Activated naive CD4-positive, alpha-beta T cell treated with anti-CD3 and anti-CD28 coated beads for 36 hours (primary cell): ENCODE measurements at regions not wholly inside any gene's neighbourhood (a gene's known extent, or its start where the extent isn't known, plus 50 kb on each side); places are given as distances from the start of the nearest gene placed in this dataset.

Source experiments
- CTCF ChIA-PET: fragments of 350-600 bp; sonication (Branson Sonifier 250); formaldehyde crosslinking; loops from one replicate; lab custom pipeline; 2021; ENCODE audit warnings: antibody characterized with exemption; lab: Charles Lee
- DNase-seq: peaks from one replicate; pipeline ENCODE4 v3.0.0-alpha.2; 2020
- H3K27ac Mint-ChIP-seq: one replicate; pipeline ENCODE4 v1.8.0; 2021; ENCODE audit warnings: mild to moderate bottlenecking, mixed read lengths
- H3K27me3 Mint-ChIP-seq: one replicate; pipeline ENCODE4 v1.8.0; 2021; ENCODE audit warnings: low read depth, mixed read lengths
- H3K36me3 Mint-ChIP-seq: one replicate; pipeline ENCODE4 v1.8.0; 2021; ENCODE audit warnings: low read depth, mixed read lengths
- H3K4me1 Mint-ChIP-seq: one replicate; pipeline ENCODE4 v1.8.0; 2021; ENCODE audit warnings: low read depth, mixed read lengths
- H3K4me3 Mint-ChIP-seq: one replicate; pipeline ENCODE4 v1.8.0; 2021; ENCODE audit warnings: mild to moderate bottlenecking, moderate library complexity, mixed read lengths
- H3K9me3 Mint-ChIP-seq: one replicate; pipeline ENCODE4 v1.8.0; 2021; ENCODE audit warnings: mixed read lengths
- intact Hi-C: fragments of 100-400 bp; cut with micrococcal nuclease; formaldehyde crosslinking; loops from one replicate; pipeline ENCODE4 v1.15.1; 2023

GRCh38 chr13:111521030-111521429, 200.6 kb downstream of the TEX29 start:
- CTCF ChIA-PET: no interaction called here
- DNase-seq: no peak
- Mint-ChIP-seq H3K27me3 (peaks cover 3% of the 10 kb centered on the region), H3K4me1 (no peaks in the 10 kb centered on the region), H3K4me3 (no peak overlapping the region), H3K9me3 (no peaks in the 10 kb centered on the region), H3K36me3 (no peaks in the 10 kb centered on the region), H3K27ac (no peak overlapping the region)
- intact Hi-C loops: no loop called here

GRCh38 chr13:111521691-111522229, 201.3 kb downstream of the TEX29 start:
- H3K36me3 Mint-ChIP-seq: no peaks in the 10 kb centered on the region
- H3K4me1 Mint-ChIP-seq: no peaks in the 10 kb centered on the region
- H3K4me3 Mint-ChIP-seq: no peak overlapping the region
- CTCF ChIA-PET: no interaction called here
- intact Hi-C loops: no loop called here
- H3K27me3 Mint-ChIP-seq: peaks cover 3% of the 10 kb centered on the region
- no peak overlapping the region for H3K27ac Mint-ChIP-seq
- DNase-seq: no peak
- H3K9me3 Mint-ChIP-seq: no peaks in the 10 kb centered on the region

DNA sequence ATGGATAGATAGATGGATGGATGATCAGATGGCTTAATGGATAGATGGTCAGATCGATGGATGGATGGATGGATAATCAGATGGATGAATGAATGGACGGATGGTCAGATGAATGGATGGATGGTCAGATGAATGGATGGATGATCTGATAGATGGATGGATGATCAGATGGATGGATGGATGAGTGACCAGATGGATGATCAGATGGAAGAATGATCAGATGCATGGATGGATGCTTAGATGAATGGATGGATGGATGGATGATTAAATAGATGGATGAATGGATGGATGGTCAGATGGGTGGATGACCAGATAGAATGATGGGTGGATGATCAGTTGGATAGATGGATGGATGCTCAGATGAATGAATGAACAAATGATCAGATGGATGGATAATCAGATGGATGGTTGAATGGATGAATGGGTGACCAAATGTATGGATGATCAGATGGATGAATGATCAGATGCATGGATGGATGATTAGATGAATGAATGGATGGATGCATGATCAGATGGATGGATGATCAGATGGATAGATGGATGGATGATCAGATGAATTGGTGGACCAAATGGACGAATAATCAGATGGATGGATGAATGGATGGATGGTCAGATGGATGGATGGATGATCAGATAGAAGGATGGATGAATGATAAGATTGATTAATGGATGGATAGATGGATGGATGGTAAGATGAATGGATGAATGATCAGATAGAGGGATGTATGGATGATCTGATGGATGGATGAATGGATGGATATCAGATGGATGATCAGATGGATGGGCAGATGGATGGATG, 205.1 kb downstream of the TEX29 start:
- intact Hi-C loops: no loop called here
- peaks cover 9% of the 10 kb centered on the region for H3K27me3 Mint-ChIP-seq
- H3K4me3 Mint-ChIP-seq: no peak overlapping the region
- H3K9me3 Mint-ChIP-seq: no peaks in the 10 kb centered on the region
- no peaks in the 10 kb centered on the region for H3K4me1 Mint-ChIP-seq
- H3K27ac Mint-ChIP-seq: no peak overlapping the region
- DNase-seq: no peak
- CTCF ChIA-PET: interaction anchor here (0.5 kb wide), 1 partner anchor 1222 kb away, joined by 3 read pairs; no protein-coding TSS in a partner anchor
- no peaks in the 10 kb centered on the region for H3K36me3 Mint-ChIP-seq

GRCh38 chr13:111526922-111527321, 206.5 kb downstream of the TEX29 start:
- CTCF ChIA-PET: no interaction called here
- no peaks in the 10 kb centered on the region for H3K9me3 Mint-ChIP-seq
- intact Hi-C loops: no loop called here
- H3K36me3 Mint-ChIP-seq: no peaks in the 10 kb centered on the region
- no peak overlapping the region for H3K27ac Mint-ChIP-seq
- no peak overlapping the region for H3K4me3 Mint-ChIP-seq
- peaks cover 15% of the 10 kb centered on the region for H3K27me3 Mint-ChIP-seq
- DNase-seq: no peak
- no peaks in the 10 kb centered on the region for H3K4me1 Mint-ChIP-seq

DNA sequence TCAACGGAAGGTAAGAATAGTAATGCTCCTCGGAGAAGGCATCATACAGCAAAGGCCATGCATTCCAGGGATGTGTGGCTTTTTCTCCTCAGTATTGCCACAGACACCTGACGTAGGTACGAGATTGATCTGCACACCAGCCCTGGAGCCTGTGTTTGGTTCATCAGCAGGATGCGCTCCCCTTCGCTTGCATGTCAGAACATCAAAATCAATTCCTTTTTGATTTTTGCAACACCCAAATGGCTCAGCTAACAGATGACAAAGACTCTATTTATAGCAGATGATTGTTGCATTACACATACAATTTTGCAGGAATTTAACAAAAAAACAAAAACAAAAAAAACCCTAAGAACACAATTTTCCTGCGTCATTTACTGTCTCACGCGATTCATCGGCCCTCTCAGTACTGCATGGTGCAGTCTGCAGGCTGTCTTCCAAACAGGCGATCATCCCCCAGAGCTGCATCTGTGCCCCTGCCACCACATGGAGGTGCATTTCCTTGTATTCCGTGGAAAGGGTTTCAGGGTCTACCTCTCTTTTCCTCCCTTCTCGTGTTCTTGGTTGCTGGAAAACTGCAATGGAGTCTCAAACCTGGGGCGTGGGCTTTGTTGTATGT, 207.3 kb downstream of the TEX29 start:
- H3K27ac Mint-ChIP-seq: no peak overlapping the region
- H3K4me1 Mint-ChIP-seq: no peaks in the 10 kb centered on the region
- H3K27me3 Mint-ChIP-seq: peaks cover 19% of the 10 kb centered on the region
- no peak overlapping the region for H3K4me3 Mint-ChIP-seq
- no peaks in the 10 kb centered on the region for H3K36me3 Mint-ChIP-seq
- CTCF ChIA-PET: no interaction called here
- no peak for DNase-seq
- intact Hi-C loops: no loop called here
- no peaks in the 10 kb centered on the region for H3K9me3 Mint-ChIP-seq

DNA sequence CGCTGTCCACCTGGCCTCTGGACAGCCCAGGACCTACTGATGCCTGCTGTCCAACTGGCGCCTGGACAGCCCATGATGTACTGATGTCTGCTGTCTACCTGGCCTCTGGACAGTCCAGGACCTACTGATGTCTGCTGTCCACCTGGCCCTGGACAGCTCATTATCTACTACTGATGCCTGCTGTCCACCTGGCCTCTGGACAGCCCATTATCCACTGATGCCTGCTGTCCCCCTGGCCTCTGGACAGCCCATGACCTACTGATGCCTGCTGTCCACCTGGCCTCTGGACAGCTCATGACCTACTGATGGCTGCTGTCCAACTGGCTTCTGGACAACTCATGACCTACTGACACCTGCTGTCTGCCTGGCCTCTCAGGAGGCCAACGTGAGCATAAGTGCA, 208.1 kb downstream of the TEX29 start:
- intact Hi-C loops: no loop called here
- Mint-ChIP-seq H3K27ac (no peak overlapping the region), H3K4me1 (no peaks in the 10 kb centered on the region), H3K36me3 (no peaks in the 10 kb centered on the region), H3K4me3 (no peak overlapping the region), H3K9me3 (no peaks in the 10 kb centered on the region), H3K27me3 (peaks cover 22% of the 10 kb centered on the region)
- DNase-seq: no peak
- CTCF ChIA-PET: interaction anchor here (0.6 kb wide), 1 partner anchor 843 kb away, joined by 3 read pairs; no protein-coding TSS in a partner anchor

GRCh38 chr13:111530137-111530870, 209.9 kb downstream of the TEX29 start:
- H3K27me3 Mint-ChIP-seq: peaks cover 34% of the 10 kb centered on the region
- peaks cover 2% of the 10 kb centered on the region for H3K4me1 Mint-ChIP-seq
- CTCF ChIA-PET: no interaction called here
- no peak overlapping the region for H3K27ac Mint-ChIP-seq
- no peaks in the 10 kb centered on the region for H3K9me3 Mint-ChIP-seq
- no peak for DNase-seq
- no peak overlapping the region for H3K4me3 Mint-ChIP-seq
- no peaks in the 10 kb centered on the region for H3K36me3 Mint-ChIP-seq
- intact Hi-C loops: loop anchor here (5.0 kb wide), 1 partner anchor 532 kb away; no protein-coding TSS in a partner anchor

DNA sequence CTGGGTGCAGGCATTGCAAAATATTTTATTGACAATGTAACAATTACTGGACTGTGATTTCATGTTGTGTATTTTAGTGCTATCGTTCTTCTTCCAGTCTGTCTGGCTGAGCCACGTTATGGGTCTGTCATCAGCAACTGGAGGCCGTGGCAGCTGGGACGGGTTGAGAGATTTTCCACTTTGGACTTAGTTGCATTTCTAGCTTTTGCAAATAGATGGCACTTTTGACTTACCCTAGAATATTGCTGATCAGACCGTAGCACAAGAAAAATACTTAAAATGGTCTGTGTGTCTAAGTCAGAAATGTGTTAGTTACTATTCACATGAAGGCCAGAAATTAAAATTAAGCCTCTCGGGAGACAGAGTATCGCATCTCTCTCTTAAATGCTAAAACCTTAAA, 211.1 kb downstream of the TEX29 start:
- Mint-ChIP-seq H3K4me1 (peaks cover 7% of the 10 kb centered on the region), H3K4me3 (no peak overlapping the region), H3K27me3 (peaks cover 46% of the 10 kb centered on the region), H3K9me3 (no peaks in the 10 kb centered on the region), H3K27ac (no peak overlapping the region), H3K36me3 (no peaks in the 10 kb centered on the region)
- CTCF ChIA-PET: no interaction called here
- no peak for DNase-seq
- intact Hi-C loops: loop anchor here (1.0 to 5.0 kb wide), 2 partner anchors 531 to 913 kb away; no protein-coding TSS in a partner anchor

DNA sequence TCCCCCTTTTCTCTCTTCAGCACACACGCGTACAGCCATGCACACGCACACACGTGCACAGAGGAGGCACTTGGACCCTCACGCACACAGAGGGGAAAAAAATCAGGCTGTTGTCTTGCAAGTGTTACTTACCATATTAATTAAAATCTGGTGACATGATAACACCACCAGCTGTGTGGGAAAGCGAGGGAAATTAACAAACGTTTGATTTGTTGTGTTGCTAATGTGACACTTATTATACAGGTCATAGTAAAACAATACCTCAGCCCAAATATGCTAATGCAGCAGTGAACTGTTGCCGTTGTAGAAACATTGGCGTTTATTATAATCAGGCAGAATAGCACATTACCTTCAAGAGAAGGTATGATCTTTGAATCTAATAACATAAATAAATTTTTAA, 211.7 kb downstream of the TEX29 start:
- intact Hi-C loops: loop anchor here (5.0 kb wide), 1 partner anchor 530 kb away; no protein-coding TSS in a partner anchor
- Mint-ChIP-seq H3K4me3 (no peak overlapping the region), H3K9me3 (no peaks in the 10 kb centered on the region), H3K4me1 (peaks cover 7% of the 10 kb centered on the region), H3K27me3 (peaks cover 51% of the 10 kb centered on the region), H3K36me3 (no peaks in the 10 kb centered on the region), H3K27ac (no peak overlapping the region)
- DNase-seq: no peak
- CTCF ChIA-PET: no interaction called here

- intact Hi-C loops: loop anchor here (5.0 kb wide), 1 partner anchor 528 kb away; no protein-coding TSS in a partner anchor
- CTCF ChIA-PET: no interaction called here
- Mint-ChIP-seq H3K4me1 (peaks cover 7% of the 10 kb centered on the region), H3K27me3 (peaks cover 59% of the 10 kb centered on the region), H3K4me3 (no peak overlapping the region), H3K36me3 (no peaks in the 10 kb centered on the region), H3K9me3 (no peaks in the 10 kb centered on the region), H3K27ac (no peak overlapping the region)
- DNase-seq: no peak
These were observed 213.7 kb downstream of the TEX29 start for GRCh38 chr13:111533900-111534683.

DNA sequence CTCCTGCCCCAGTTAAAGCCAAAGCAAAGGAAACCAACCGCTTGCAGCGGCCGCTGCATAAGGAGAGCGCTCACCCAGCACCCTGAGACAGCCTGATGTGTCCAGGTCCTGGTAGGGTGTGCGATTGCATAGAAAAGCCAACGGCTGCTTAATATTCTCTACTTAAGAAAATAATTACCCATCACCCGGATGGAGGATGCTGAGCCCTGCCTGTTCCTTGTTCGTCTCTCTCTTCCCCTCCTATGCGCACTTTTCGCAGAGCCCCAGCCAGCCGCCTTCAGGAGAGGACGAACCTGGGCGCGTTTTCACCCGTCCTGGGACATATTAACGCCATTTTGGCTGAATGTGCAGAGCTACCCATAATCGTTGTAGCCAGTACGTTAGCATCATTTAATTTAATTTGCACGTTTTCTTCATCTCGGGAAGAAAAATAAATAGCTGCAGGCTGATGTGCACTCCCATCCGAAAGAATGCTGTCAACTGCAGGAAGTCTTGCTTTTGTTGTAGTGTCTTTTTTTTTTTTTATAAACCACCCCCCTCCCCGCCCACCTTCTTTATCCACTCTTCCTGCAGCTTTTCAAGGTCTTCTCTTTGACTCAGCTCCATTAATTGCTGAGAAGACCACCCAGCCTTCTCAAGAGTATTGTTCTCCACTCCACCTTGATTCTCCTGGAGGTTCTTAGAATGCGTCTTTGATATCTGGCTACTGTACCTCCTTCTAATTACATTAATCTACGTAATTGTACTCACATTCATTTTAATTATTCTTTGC, 214.5 kb downstream of the TEX29 start:
- CTCF ChIA-PET: no interaction called here
- peak overlapping the region; percentile 26 for H3K4me3 Mint-ChIP-seq
- peaks cover 7% of the 10 kb centered on the region for H3K4me1 Mint-ChIP-seq
- no peak overlapping the region for H3K27ac Mint-ChIP-seq
- intact Hi-C loops: loop anchor here (5.0 kb wide), 1 partner anchor 527 kb away; no protein-coding TSS in a partner anchor
- H3K36me3 Mint-ChIP-seq: no peaks in the 10 kb centered on the region
- peaks cover 53% of the 10 kb centered on the region for H3K27me3 Mint-ChIP-seq
- DNase-seq: no peak
- no peaks in the 10 kb centered on the region for H3K9me3 Mint-ChIP-seq
